ENCODE measurements at regions not wholly inside any gene's neighbourhood (a gene's known extent, or its start where the extent isn't known, plus 50 kb on each side); places are given as distances from the start of the nearest gene placed in this dataset.

DNA sequence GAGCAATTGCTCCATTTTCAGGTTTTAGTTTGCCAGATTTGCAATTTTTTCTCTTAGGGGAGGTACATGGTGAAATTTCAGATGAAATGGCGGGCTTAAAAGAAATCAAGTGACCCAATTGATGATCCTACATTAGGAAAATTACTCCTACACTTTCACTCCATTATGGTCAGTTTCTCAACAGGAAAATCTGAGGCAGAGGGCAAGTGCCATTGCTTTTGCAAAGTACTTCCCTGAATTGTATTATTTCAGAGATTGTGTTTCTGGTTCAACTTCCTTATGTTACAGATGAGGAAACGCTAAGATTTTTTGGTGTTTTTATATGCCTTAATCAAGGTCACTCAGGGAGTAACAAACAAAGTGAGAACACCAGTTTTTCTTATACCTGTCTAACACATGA is 302.2 kb downstream of the ARAP2 start:
- no peak for DNase-seq
- ChIA-PET CTCF (no interaction called here), POLR2A (no interaction called here)
- no CpG with 5 or more reads among the region's 2 CpGs for WGBS (ENCODE audit: insufficient coverage)
- Histone ChIP-seq H3K36me3 (ENCODE audit: control insufficient read depth in 4 of 4, insufficient read depth in 4 of 4, low read length in 3 of 4) (no peaks in the 10 kb centered on the region), H3K27ac (ENCODE audit: insufficient read depth in 1 of 2, low read depth in 1 of 2, low read length in 2 of 2, poor library complexity in 1 of 2, severe bottlenecking in 2 of 2) (no peak overlapping the region), H3K27me3 (replicated peaks in 2 of 5; ENCODE audit: control insufficient read depth in 4 of 5, insufficient read depth in 5 of 5, low read length in 4 of 5) (no peaks in the 10 kb centered on the region), H3K9me3 (ENCODE audit: control extremely low read depth in 1 of 5, control insufficient read depth in 4 of 5, insufficient read depth in 2 of 5, low read depth in 1 of 5, low read length in 4 of 5) (no peaks in the 10 kb centered on the region), H3K4me3 (ENCODE audit: control insufficient read depth in 1 of 7, extremely low read depth in 1 of 7, insufficient read depth in 4 of 7, low read depth in 2 of 7, low read length in 6 of 7) (no peak overlapping the region), H3K4me1 (ENCODE audit: control extremely low read depth in 1 of 4, control insufficient read depth in 4 of 4, insufficient read depth in 4 of 4, low read length in 3 of 4) (no peaks in the 10 kb centered on the region)

DNA sequence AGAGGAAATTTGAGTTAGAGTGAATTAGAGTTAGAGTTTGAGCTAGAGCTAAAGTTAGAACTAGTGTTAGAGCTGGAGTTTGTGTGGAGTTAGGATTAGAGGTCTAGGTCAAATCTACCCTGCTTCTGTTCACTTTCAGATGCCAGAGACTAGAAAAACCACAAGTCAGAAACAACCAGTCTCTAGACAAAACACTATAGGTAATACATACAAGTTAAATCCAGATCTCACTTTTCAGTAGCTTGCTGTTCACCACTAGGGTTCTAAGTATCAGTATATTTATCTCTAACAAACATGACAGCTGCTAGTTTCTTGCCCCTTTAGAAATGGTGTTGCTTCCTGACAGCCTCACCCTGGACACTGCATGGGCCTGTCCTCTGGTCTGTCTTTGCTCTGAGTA is 300.7 kb downstream of the ARAP2 start:
- no peaks in the 10 kb centered on the region for H3K9me3 ChIP-seq (ENCODE audit: control extremely low read depth in 1 of 5, control insufficient read depth in 4 of 5, insufficient read depth in 2 of 5, low read depth in 1 of 5, low read length in 4 of 5)
- no peak for DNase-seq
- no peaks in the 10 kb centered on the region for H3K36me3 ChIP-seq (ENCODE audit: control insufficient read depth in 4 of 4, insufficient read depth in 4 of 4, low read length in 3 of 4)
- no peaks in the 10 kb centered on the region for H3K27me3 ChIP-seq (replicated peaks in 2 of 5; ENCODE audit: control insufficient read depth in 4 of 5, insufficient read depth in 5 of 5, low read length in 4 of 5)
- no peak overlapping the region for H3K4me3 ChIP-seq (ENCODE audit: control insufficient read depth in 1 of 7, extremely low read depth in 1 of 7, insufficient read depth in 4 of 7, low read depth in 2 of 7, low read length in 6 of 7)
- H3K4me1 ChIP-seq (ENCODE audit: control extremely low read depth in 1 of 4, control insufficient read depth in 4 of 4, insufficient read depth in 4 of 4, low read length in 3 of 4), result no peaks in the 10 kb centered on the region
- ChIA-PET POLR2A (no interaction called here), CTCF (interaction anchor here (1.0 kb wide), 1 partner anchor 17 kb away, joined by 3 read pairs; no protein-coding TSS in a partner anchor)
- no peak overlapping the region for H3K27ac ChIP-seq (ENCODE audit: insufficient read depth in 1 of 2, low read depth in 1 of 2, low read length in 2 of 2, poor library complexity in 1 of 2, severe bottlenecking in 2 of 2)

DNA sequence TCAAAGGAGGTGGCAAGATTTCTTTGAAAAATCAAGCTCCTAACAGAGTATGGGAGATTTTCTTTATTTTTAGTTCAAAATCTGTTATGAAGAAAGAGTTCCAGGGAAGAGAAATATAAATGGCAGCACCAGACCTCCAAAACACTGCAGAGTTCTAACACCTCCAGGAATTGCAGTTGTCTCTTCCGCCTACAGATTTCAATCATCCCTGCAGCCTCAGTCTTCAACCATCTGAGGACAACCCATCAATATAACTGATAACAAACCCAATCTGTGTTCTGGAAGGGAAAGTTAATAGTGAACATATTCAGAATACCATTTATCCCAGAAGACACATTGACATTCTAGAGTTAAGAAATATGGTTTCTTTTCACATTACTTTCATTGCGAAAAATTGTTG is 296.1 kb downstream of the ARAP2 start:
- H3K36me3 ChIP-seq (ENCODE audit: control insufficient read depth in 4 of 4, insufficient read depth in 4 of 4, low read length in 3 of 4), result no peaks in the 10 kb centered on the region
- no peaks in the 10 kb centered on the region for H3K27me3 ChIP-seq (replicated peaks in 2 of 5; ENCODE audit: control insufficient read depth in 4 of 5, insufficient read depth in 5 of 5, low read length in 4 of 5)
- no peak overlapping the region for H3K27ac ChIP-seq (ENCODE audit: insufficient read depth in 1 of 2, low read depth in 1 of 2, low read length in 2 of 2, poor library complexity in 1 of 2, severe bottlenecking in 2 of 2)
- ChIA-PET POLR2A (no interaction called here), CTCF (no interaction called here)
- H3K4me1 ChIP-seq (ENCODE audit: control extremely low read depth in 1 of 4, control insufficient read depth in 4 of 4, insufficient read depth in 4 of 4, low read length in 3 of 4), result no peaks in the 10 kb centered on the region
- no peak for DNase-seq
- H3K9me3 ChIP-seq (ENCODE audit: control extremely low read depth in 1 of 5, control insufficient read depth in 4 of 5, insufficient read depth in 2 of 5, low read depth in 1 of 5, low read length in 4 of 5), result peaks cover 0 to 5% (median 0%) of the 10 kb centered on the region in 5 experiments
- WGBS (ENCODE audit: insufficient coverage), result 100% methylated on average over 1 of the region's 2 CpGs
- no peak overlapping the region for H3K4me3 ChIP-seq (ENCODE audit: control insufficient read depth in 1 of 7, extremely low read depth in 1 of 7, insufficient read depth in 4 of 7, low read depth in 2 of 7, low read length in 6 of 7)

DNA sequence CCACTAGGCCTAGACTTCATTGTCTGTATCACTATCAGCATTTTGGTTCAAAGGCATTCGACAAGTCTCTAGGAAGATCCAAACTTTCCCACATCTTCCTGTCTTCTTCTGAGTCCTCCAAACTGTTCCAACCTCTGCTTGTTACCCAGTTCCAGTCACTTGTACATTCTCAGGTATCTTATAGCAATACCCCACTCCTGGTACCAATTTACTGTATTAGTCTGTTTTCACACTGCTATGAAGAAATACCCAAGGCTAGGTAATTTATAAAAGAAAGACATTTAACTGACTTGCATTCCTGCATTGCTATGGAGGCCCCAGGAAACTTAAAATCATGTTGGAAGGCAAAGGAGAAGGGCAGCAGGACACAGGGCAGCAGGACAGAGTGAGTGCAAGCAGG is 293.9 kb downstream of the ARAP2 start:
- DNase-seq, result no peak
- no peak overlapping the region for H3K27ac ChIP-seq (ENCODE audit: insufficient read depth in 1 of 2, low read depth in 1 of 2, low read length in 2 of 2, poor library complexity in 1 of 2, severe bottlenecking in 2 of 2)
- CTCF ChIA-PET, result no interaction called here
- peaks cover 0 to 5% (median 0%) of the 10 kb centered on the region in 5 experiments for H3K9me3 ChIP-seq (ENCODE audit: control extremely low read depth in 1 of 5, control insufficient read depth in 4 of 5, insufficient read depth in 2 of 5, low read depth in 1 of 5, low read length in 4 of 5)
- 100% methylated on average over 1 of the region's 1 CpG for WGBS (ENCODE audit: insufficient coverage)
- H3K4me1 ChIP-seq (ENCODE audit: control extremely low read depth in 1 of 4, control insufficient read depth in 4 of 4, insufficient read depth in 4 of 4, low read length in 3 of 4), result no peaks in the 10 kb centered on the region
- no peaks in the 10 kb centered on the region for H3K27me3 ChIP-seq (replicated peaks in 2 of 5; ENCODE audit: control insufficient read depth in 4 of 5, insufficient read depth in 5 of 5, low read length in 4 of 5)
- POLR2A ChIA-PET, result no interaction called here
- H3K4me3 ChIP-seq (ENCODE audit: control insufficient read depth in 1 of 7, extremely low read depth in 1 of 7, insufficient read depth in 4 of 7, low read depth in 2 of 7, low read length in 6 of 7), result no peak overlapping the region
- no peaks in the 10 kb centered on the region for H3K36me3 ChIP-seq (ENCODE audit: control insufficient read depth in 4 of 4, insufficient read depth in 4 of 4, low read length in 3 of 4)

DNA sequence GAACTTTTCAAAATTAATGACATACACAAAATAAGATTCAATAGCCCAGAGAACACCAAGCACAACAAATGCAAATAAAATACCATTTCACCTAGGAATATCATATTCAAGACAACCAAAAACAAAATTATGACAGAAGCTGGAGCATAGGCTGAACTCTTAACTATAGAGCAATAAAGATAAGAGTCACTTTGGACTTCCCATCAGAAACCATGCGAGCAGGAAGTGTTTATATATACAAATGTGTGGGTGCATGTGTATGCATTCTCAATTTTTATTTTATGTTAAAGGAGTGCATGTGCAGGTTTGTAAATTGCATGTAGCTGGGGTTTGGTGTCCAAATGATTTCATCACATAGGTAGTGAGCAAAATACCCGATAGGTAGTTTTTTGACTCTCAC is 291.6 kb downstream of the ARAP2 start:
- ChIA-PET CTCF (no interaction called here), POLR2A (no interaction called here)
- no peaks in the 10 kb centered on the region for H3K36me3 ChIP-seq (ENCODE audit: control insufficient read depth in 4 of 4, insufficient read depth in 4 of 4, low read length in 3 of 4)
- H3K9me3 ChIP-seq (ENCODE audit: control extremely low read depth in 1 of 5, control insufficient read depth in 4 of 5, insufficient read depth in 2 of 5, low read depth in 1 of 5, low read length in 4 of 5), result peaks cover 0 to 10% (median 0%) of the 10 kb centered on the region in 5 experiments
- 100% methylated on average over 2 of the region's 2 CpGs for WGBS (ENCODE audit: insufficient coverage)
- H3K4me3 ChIP-seq (ENCODE audit: control insufficient read depth in 1 of 7, extremely low read depth in 1 of 7, insufficient read depth in 4 of 7, low read depth in 2 of 7, low read length in 6 of 7), result no peak overlapping the region
- no peak for DNase-seq
- H3K27me3 ChIP-seq (replicated peaks in 2 of 5; ENCODE audit: control insufficient read depth in 4 of 5, insufficient read depth in 5 of 5, low read length in 4 of 5), result no peaks in the 10 kb centered on the region
- no peaks in the 10 kb centered on the region for H3K4me1 ChIP-seq (ENCODE audit: control extremely low read depth in 1 of 4, control insufficient read depth in 4 of 4, insufficient read depth in 4 of 4, low read length in 3 of 4)
- H3K27ac ChIP-seq (ENCODE audit: insufficient read depth in 1 of 2, low read depth in 1 of 2, low read length in 2 of 2, poor library complexity in 1 of 2, severe bottlenecking in 2 of 2), result no peak overlapping the region

DNA sequence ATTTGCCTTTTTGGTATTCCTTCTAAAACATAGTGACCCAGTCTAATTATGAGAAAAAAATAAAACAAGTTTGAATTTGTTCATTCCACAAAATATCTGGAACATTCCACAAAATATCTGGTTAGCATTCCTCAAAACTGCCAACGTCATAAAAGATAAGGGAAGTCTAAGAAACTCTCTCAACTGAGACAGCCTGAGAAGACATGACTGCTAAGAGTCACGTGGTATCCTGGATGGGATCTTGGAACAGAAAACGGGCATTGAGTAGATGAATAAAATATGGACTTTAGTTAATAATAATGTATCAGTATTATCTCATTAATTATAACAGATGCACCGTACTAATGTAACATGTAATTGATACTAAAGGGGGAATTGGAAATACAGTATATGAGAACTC is 280.9 kb downstream of the ARAP2 start:
- Histone ChIP-seq H3K4me3 (ENCODE audit: control insufficient read depth in 1 of 7, extremely low read depth in 1 of 7, insufficient read depth in 4 of 7, low read depth in 2 of 7, low read length in 6 of 7) (no peak overlapping the region), H3K36me3 (ENCODE audit: control insufficient read depth in 4 of 4, insufficient read depth in 4 of 4, low read length in 3 of 4) (no peaks in the 10 kb centered on the region), H3K27ac (ENCODE audit: insufficient read depth in 1 of 2, low read depth in 1 of 2, low read length in 2 of 2, poor library complexity in 1 of 2, severe bottlenecking in 2 of 2) (no peak overlapping the region), H3K27me3 (replicated peaks in 2 of 5; ENCODE audit: control insufficient read depth in 4 of 5, insufficient read depth in 5 of 5, low read length in 4 of 5) (no peaks in the 10 kb centered on the region), H3K9me3 (ENCODE audit: control extremely low read depth in 1 of 5, control insufficient read depth in 4 of 5, insufficient read depth in 2 of 5, low read depth in 1 of 5, low read length in 4 of 5) (no peaks in the 10 kb centered on the region), H3K4me1 (ENCODE audit: control extremely low read depth in 1 of 4, control insufficient read depth in 4 of 4, insufficient read depth in 4 of 4, low read length in 3 of 4) (no peaks in the 10 kb centered on the region)
- no peak for DNase-seq
- WGBS (ENCODE audit: insufficient coverage), result 100% methylated on average over 2 of the region's 4 CpGs
- POLR2A ChIA-PET, result no interaction called here
- CTCF ChIA-PET, result no interaction called here

DNA sequence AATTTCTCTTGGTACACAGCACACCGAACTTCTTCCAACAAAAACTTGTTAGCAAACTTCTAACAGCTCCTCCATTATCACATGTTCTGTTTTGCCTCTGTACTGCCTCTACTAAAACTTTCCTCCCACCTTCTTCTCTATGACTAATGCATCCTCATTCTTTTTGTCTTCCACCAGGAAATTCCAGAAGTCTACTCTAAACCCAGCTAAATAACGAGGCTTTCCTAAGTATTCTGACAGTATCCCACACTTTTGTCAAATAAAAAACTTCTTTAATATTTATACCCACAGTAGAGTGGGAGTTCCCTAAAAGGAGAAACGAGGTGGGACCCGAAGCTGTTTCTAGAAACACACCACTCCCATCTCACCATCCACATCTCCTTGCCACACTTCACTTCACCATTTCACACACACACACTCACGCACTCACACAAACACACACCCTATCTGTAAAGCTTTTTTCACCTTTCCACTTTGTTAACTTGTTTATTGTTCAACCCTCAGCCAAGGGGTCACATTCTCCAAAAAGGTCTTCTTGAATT is 280.3 kb downstream of the ARAP2 start:
- CTCF ChIA-PET, result no interaction called here
- DNase-seq, result no peak
- Histone ChIP-seq H3K9me3 (ENCODE audit: control extremely low read depth in 1 of 5, control insufficient read depth in 4 of 5, insufficient read depth in 2 of 5, low read depth in 1 of 5, low read length in 4 of 5) (no peaks in the 10 kb centered on the region), H3K4me3 (ENCODE audit: control insufficient read depth in 1 of 7, extremely low read depth in 1 of 7, insufficient read depth in 4 of 7, low read depth in 2 of 7, low read length in 6 of 7) (no peak overlapping the region), H3K27me3 (replicated peaks in 2 of 5; ENCODE audit: control insufficient read depth in 4 of 5, insufficient read depth in 5 of 5, low read length in 4 of 5) (no peaks in the 10 kb centered on the region), H3K36me3 (ENCODE audit: control insufficient read depth in 4 of 4, insufficient read depth in 4 of 4, low read length in 3 of 4) (no peaks in the 10 kb centered on the region), H3K27ac (ENCODE audit: insufficient read depth in 1 of 2, low read depth in 1 of 2, low read length in 2 of 2, poor library complexity in 1 of 2, severe bottlenecking in 2 of 2) (no peak overlapping the region), H3K4me1 (ENCODE audit: control extremely low read depth in 1 of 4, control insufficient read depth in 4 of 4, insufficient read depth in 4 of 4, low read length in 3 of 4) (no peaks in the 10 kb centered on the region)
- WGBS (ENCODE audit: insufficient coverage), result 87% methylated on average over 5 of the region's 5 CpGs
- POLR2A ChIA-PET, result no interaction called here

Data from common myeloid progenitor, CD34-positive (primary cell).